ENCODE measurements at regions not wholly inside any gene's neighbourhood (a gene's known extent, or its start where the extent isn't known, plus 50 kb on each side); places are given as distances from the start of the nearest gene placed in this dataset.

- H3K4me3 Mint-ChIP-seq: no peak overlapping the region
- CTCF ChIA-PET: no interaction called here
- no peaks in the 10 kb centered on the region for H3K36me3 Mint-ChIP-seq
- no peaks in the 10 kb centered on the region for H3K9me3 Mint-ChIP-seq
- H3K4me1 Mint-ChIP-seq: no peaks in the 10 kb centered on the region
- no peak overlapping the region for H3K27ac Mint-ChIP-seq
- peaks cover 4% of the 10 kb centered on the region for H3K27me3 Mint-ChIP-seq
- no peak for DNase-seq
Measured at GRCh38 chr1:232493869-232494268, 136.1 kb downstream of the SIPA1L2 start.

- Mint-ChIP-seq H3K27ac (no peak overlapping the region), H3K4me3 (no peak overlapping the region), H3K36me3 (no peaks in the 10 kb centered on the region), H3K4me1 (no peaks in the 10 kb centered on the region), H3K9me3 (no peaks in the 10 kb centered on the region), H3K27me3 (no peaks in the 10 kb centered on the region)
- CTCF ChIA-PET: interaction anchor here (0.6 to 0.9 kb wide), 2 partner anchors 138 to 142 kb away, joined by 3 read pairs; no protein-coding TSS in a partner anchor
- DNase-seq: no peak
Measured at GRCh38 chr1:232489256-232489655, 140.7 kb downstream of the SIPA1L2 start.

GRCh38 chr1:232487236-232487635 is 142.7 kb downstream of the SIPA1L2 start:
- H3K9me3 Mint-ChIP-seq: no peaks in the 10 kb centered on the region
- no peak overlapping the region for H3K4me3 Mint-ChIP-seq
- H3K36me3 Mint-ChIP-seq: no peaks in the 10 kb centered on the region
- H3K27me3 Mint-ChIP-seq: no peaks in the 10 kb centered on the region
- CTCF ChIA-PET: no interaction called here
- H3K27ac Mint-ChIP-seq: no peak overlapping the region
- DNase-seq: no peak
- H3K4me1 Mint-ChIP-seq: no peaks in the 10 kb centered on the region

GRCh38 chr1:232486454-232487207 is 143.3 kb downstream of the SIPA1L2 start:
- Mint-ChIP-seq H3K9me3 (no peaks in the 10 kb centered on the region), H3K27me3 (no peaks in the 10 kb centered on the region), H3K27ac (no peak overlapping the region), H3K4me1 (no peaks in the 10 kb centered on the region), H3K4me3 (no peak overlapping the region), H3K36me3 (no peaks in the 10 kb centered on the region)
- CTCF ChIA-PET: interaction anchor here (0.6 kb wide), 1 partner anchor 1466 kb away, joined by 3 read pairs; no protein-coding TSS in a partner anchor
- DNase-seq: no peak

GRCh38 chr1:232486006-232486405 is 143.9 kb downstream of the SIPA1L2 start:
- Mint-ChIP-seq H3K4me3 (no peak overlapping the region), H3K4me1 (no peaks in the 10 kb centered on the region), H3K36me3 (no peaks in the 10 kb centered on the region), H3K27ac (no peak overlapping the region), H3K9me3 (no peaks in the 10 kb centered on the region), H3K27me3 (no peaks in the 10 kb centered on the region)
- CTCF ChIA-PET: interaction anchor here (0.6 kb wide), 1 partner anchor 1467 kb away, joined by 3 read pairs; no protein-coding TSS in a partner anchor
- DNase-seq: no peak

GRCh38 chr1:232484856-232485255 is 145.1 kb downstream of the SIPA1L2 start:
- H3K27me3 Mint-ChIP-seq: peaks cover 2% of the 10 kb centered on the region

GRCh38 chr1:232483826-232484225 is 146.1 kb downstream of the SIPA1L2 start:
- CTCF ChIA-PET: no interaction called here

More at GRCh38 chr1:232484856-232485255, 145.1 kb downstream of the SIPA1L2 start:
- Mint-ChIP-seq H3K9me3 (no peaks in the 10 kb centered on the region), H3K4me1 (no peaks in the 10 kb centered on the region), H3K4me3 (no peak overlapping the region), H3K27ac (no peak overlapping the region), H3K36me3 (no peaks in the 10 kb centered on the region)
- no peak for DNase-seq
- CTCF ChIA-PET: interaction anchor here (1.1 kb wide), 1 partner anchor 11 kb away, joined by 3 read pairs; no protein-coding TSS in a partner anchor

GRCh38 chr1:232481091-232481490 is 148.8 kb downstream of the SIPA1L2 start:
- no peaks in the 10 kb centered on the region for H3K36me3 Mint-ChIP-seq
- H3K9me3 Mint-ChIP-seq: no peaks in the 10 kb centered on the region
- no peaks in the 10 kb centered on the region for H3K4me1 Mint-ChIP-seq
- DNase-seq: no peak
- no peak overlapping the region for H3K27ac Mint-ChIP-seq
- H3K4me3 Mint-ChIP-seq: no peak overlapping the region
- CTCF ChIA-PET: no interaction called here
- H3K27me3 Mint-ChIP-seq: peaks cover 8% of the 10 kb centered on the region

More at GRCh38 chr1:232483826-232484225, 146.1 kb downstream of the SIPA1L2 start:
- DNase-seq: no peak
- Mint-ChIP-seq H3K36me3 (no peaks in the 10 kb centered on the region), H3K4me3 (no peak overlapping the region), H3K27me3 (peaks cover 8% of the 10 kb centered on the region), H3K9me3 (no peaks in the 10 kb centered on the region), H3K27ac (no peak overlapping the region), H3K4me1 (no peaks in the 10 kb centered on the region)

GRCh38 chr1:232477728-232478127 is 152.2 kb downstream of the SIPA1L2 start:
- DNase-seq: no peak
- Mint-ChIP-seq H3K9me3 (no peaks in the 10 kb centered on the region), H3K4me3 (no peak overlapping the region), H3K36me3 (no peaks in the 10 kb centered on the region), H3K27me3 (peaks cover 8% of the 10 kb centered on the region), H3K27ac (no peak overlapping the region), H3K4me1 (no peaks in the 10 kb centered on the region)
- CTCF ChIA-PET: no interaction called here

GRCh38 chr1:232476538-232476950 is 153.4 kb downstream of the SIPA1L2 start:
- peaks cover 8% of the 10 kb centered on the region for H3K27me3 Mint-ChIP-seq
- DNase-seq: no peak
- peaks cover 7% of the 10 kb centered on the region for H3K4me1 Mint-ChIP-seq
- H3K9me3 Mint-ChIP-seq: no peaks in the 10 kb centered on the region
- CTCF ChIA-PET: interaction anchor here (0.6 kb wide), 1 partner anchor 51 kb away, joined by 3 read pairs; no protein-coding TSS in a partner anchor
- no peaks in the 10 kb centered on the region for H3K36me3 Mint-ChIP-seq
- H3K4me3 Mint-ChIP-seq: no peak overlapping the region
- no peak overlapping the region for H3K27ac Mint-ChIP-seq

GRCh38 chr1:232474826-232475225 is 155.1 kb downstream of the SIPA1L2 start:
- H3K4me1 Mint-ChIP-seq: peaks cover 13% of the 10 kb centered on the region
- no peak for DNase-seq
- CTCF ChIA-PET: interaction anchor here (0.7 kb wide), 1 partner anchor 631 kb away, joined by 3 read pairs; no protein-coding TSS in a partner anchor
- no peak overlapping the region for H3K27ac Mint-ChIP-seq
- H3K36me3 Mint-ChIP-seq: no peaks in the 10 kb centered on the region
- peaks cover 6% of the 10 kb centered on the region for H3K27me3 Mint-ChIP-seq
- peaks cover 2% of the 10 kb centered on the region for H3K9me3 Mint-ChIP-seq
- no peak overlapping the region for H3K4me3 Mint-ChIP-seq

- CTCF ChIA-PET: no interaction called here
- H3K4me3 Mint-ChIP-seq: no peak overlapping the region
- H3K27me3 Mint-ChIP-seq: no peaks in the 10 kb centered on the region
- peaks cover 2% of the 10 kb centered on the region for H3K9me3 Mint-ChIP-seq
- H3K4me1 Mint-ChIP-seq: peaks cover 13% of the 10 kb centered on the region
- no peaks in the 10 kb centered on the region for H3K36me3 Mint-ChIP-seq
- no peak for DNase-seq
- H3K27ac Mint-ChIP-seq: no peak overlapping the region
Measured at GRCh38 chr1:232473900-232474299, 156.0 kb downstream of the SIPA1L2 start.

- Mint-ChIP-seq H3K27ac (no peak overlapping the region), H3K4me3 (no peak overlapping the region), H3K4me1 (peaks cover 13% of the 10 kb centered on the region), H3K27me3 (no peaks in the 10 kb centered on the region), H3K9me3 (peaks cover 2% of the 10 kb centered on the region), H3K36me3 (no peaks in the 10 kb centered on the region)
- DNase-seq: no peak
- CTCF ChIA-PET: interaction anchor here (0.6 kb wide), 1 partner anchor 11 kb away, joined by 3 read pairs; no protein-coding TSS in a partner anchor
Measured at GRCh38 chr1:232473324-232473723, 156.6 kb downstream of the SIPA1L2 start.

GRCh38 chr1:232472485-232473041 is 157.4 kb downstream of the SIPA1L2 start:
- Mint-ChIP-seq H3K27me3 (no peaks in the 10 kb centered on the region), H3K9me3 (peaks cover 2% of the 10 kb centered on the region), H3K36me3 (no peaks in the 10 kb centered on the region), H3K27ac (no peak overlapping the region), H3K4me3 (no peak overlapping the region), H3K4me1 (peaks cover 14% of the 10 kb centered on the region)
- no peak for DNase-seq
- CTCF ChIA-PET: no interaction called here

- no peak overlapping the region for H3K4me3 Mint-ChIP-seq
- peaks cover 2% of the 10 kb centered on the region for H3K9me3 Mint-ChIP-seq
- peaks cover 18% of the 10 kb centered on the region for H3K4me1 Mint-ChIP-seq
- no peaks in the 10 kb centered on the region for H3K27me3 Mint-ChIP-seq
- no peak for DNase-seq
- no peak overlapping the region for H3K27ac Mint-ChIP-seq
- CTCF ChIA-PET: no interaction called here
- no peaks in the 10 kb centered on the region for H3K36me3 Mint-ChIP-seq
Measured at GRCh38 chr1:232471250-232471649, 158.7 kb downstream of the SIPA1L2 start.

All from activated naive CD4-positive, alpha-beta T cell treated with anti-CD3 and anti-CD28 coated beads, Interleukin-2, amount 10 ng/mL, durations not matched to agents 7 days and 5 days (primary cell).